Progenitor cell of endocrine pancreas (in vitro differentiated cells): ENCODE measurements at regions not wholly inside any gene's neighbourhood (a gene's known extent, or its start where the extent isn't known, plus 50 kb on each side); places are given as distances from the start of the nearest gene placed in this dataset.

Source experiments
- DNase-seq: peaks from one replicate; pipeline ENCODE4 v3.0.0; 2021; ENCODE audit warnings: low spot score; ENCODE audit not compliant: unreplicated experiment
- H3K27ac Mint-ChIP-seq: 2 replicates; pipeline ENCODE4 v1.8.0; 2021; ENCODE audit warnings: mild to moderate bottlenecking, moderate library complexity, mixed read lengths
- H3K27me3 Mint-ChIP-seq: 2 replicates; pipeline ENCODE4 v1.8.0; 2021; ENCODE audit warnings: mixed read lengths
- H3K36me3 Mint-ChIP-seq: 2 replicates; pipeline ENCODE4 v1.8.0; 2022; ENCODE audit warnings: mixed read lengths; ENCODE audit not compliant: insufficient read depth
- H3K4me1 Mint-ChIP-seq: 2 replicates; pipeline ENCODE4 v1.8.0; 2021; ENCODE audit warnings: low read depth, mixed read lengths
- H3K4me3 Mint-ChIP-seq: 2 replicates; pipeline ENCODE4 v1.8.0; 2021; ENCODE audit warnings: low read depth, mild to moderate bottlenecking, moderate library complexity, mixed read lengths
- H3K9me3 Mint-ChIP-seq: 2 replicates; pipeline ENCODE4 v1.8.0; 2021; ENCODE audit warnings: low read depth, mixed read lengths
- CTCF ChIP-seq: fragments of 200-600 bp; sonication (generic); IDR thresholded peaks from one replicate; pipeline ENCODE4 v1.5.0; 2021; ENCODE audit warnings: antibody characterized with exemption, mild to moderate bottlenecking; ENCODE audit not compliant: unreplicated experiment

- peaks cover 12% of the 10 kb centered on the region for H3K4me1 Mint-ChIP-seq
- DNase-seq: no peak
- peaks cover 6% of the 10 kb centered on the region for H3K9me3 Mint-ChIP-seq
- no peak overlapping the region for H3K27ac Mint-ChIP-seq
- H3K36me3 Mint-ChIP-seq: no peaks in the 10 kb centered on the region
- TF ChIP-seq CTCF: no peak
- H3K27me3 Mint-ChIP-seq: no peaks in the 10 kb centered on the region
- no peak overlapping the region for H3K4me3 Mint-ChIP-seq
Observed at GRCh38 chr14:53356361-53357150, 203.4 kb upstream of the DDHD1 start.

- H3K4me3 Mint-ChIP-seq: no peak overlapping the region
- H3K9me3 Mint-ChIP-seq: peaks cover 6% of the 10 kb centered on the region
- H3K27ac Mint-ChIP-seq: no peak overlapping the region
- no peak for TF ChIP-seq CTCF
- H3K27me3 Mint-ChIP-seq: no peaks in the 10 kb centered on the region
- H3K4me1 Mint-ChIP-seq: peaks cover 12% of the 10 kb centered on the region
- DNase-seq: no peak
- H3K36me3 Mint-ChIP-seq: no peaks in the 10 kb centered on the region
Observed at GRCh38 chr14:53355581-53356112, 202.5 kb upstream of the DDHD1 start.

- no peak for TF ChIP-seq CTCF
- DNase-seq: no peak
- H3K27me3 Mint-ChIP-seq: no peaks in the 10 kb centered on the region
- no peaks in the 10 kb centered on the region for H3K36me3 Mint-ChIP-seq
- H3K4me1 Mint-ChIP-seq: peaks cover 12% of the 10 kb centered on the region
- peaks cover 3% of the 10 kb centered on the region for H3K9me3 Mint-ChIP-seq
- peak overlapping the region; percentile 67 for H3K27ac Mint-ChIP-seq
- no peak overlapping the region for H3K4me3 Mint-ChIP-seq
Observed at GRCh38 chr14:53354336-53354735, 201.2 kb upstream of the DDHD1 start.

GRCh38 chr14:53350866-53351265 is 197.7 kb upstream of the DDHD1 start:
- no peak for TF ChIP-seq CTCF
- DNase-seq: no peak
- no peaks in the 10 kb centered on the region for H3K27me3 Mint-ChIP-seq
- H3K4me1 Mint-ChIP-seq: peaks cover 12% of the 10 kb centered on the region
- no peak overlapping the region for H3K27ac Mint-ChIP-seq
- no peaks in the 10 kb centered on the region for H3K9me3 Mint-ChIP-seq
- H3K36me3 Mint-ChIP-seq: no peaks in the 10 kb centered on the region
- H3K4me3 Mint-ChIP-seq: no peak overlapping the region

- Mint-ChIP-seq H3K4me1 (peaks cover 10% of the 10 kb centered on the region), H3K27ac (no peak overlapping the region), H3K9me3 (no peaks in the 10 kb centered on the region), H3K27me3 (no peaks in the 10 kb centered on the region), H3K36me3 (no peaks in the 10 kb centered on the region), H3K4me3 (no peak overlapping the region)
- DNase-seq: no peak
- no peak for TF ChIP-seq CTCF
Observed at GRCh38 chr14:53350429-53350828, 197.3 kb upstream of the DDHD1 start.
